ENCODE measurements at regions not wholly inside any gene's neighbourhood (a gene's known extent, or its start where the extent isn't known, plus 50 kb on each side); places are given as distances from the start of the nearest gene placed in this dataset.

- TF ChIP-seq CTCF (IDR thresholded peaks at IDR 0.05; ENCODE audit: extremely low read depth, low read depth, low read length) = no peak
Measured at GRCh38 chr3:24943961-24944360, 449.3 kb upstream of the THRB start.

GRCh38 chr3:24944805-24945520, 450.3 kb upstream of the THRB start:
- Histone ChIP-seq H3K27ac (ENCODE audit: low read depth, low read length) (no peak overlapping the region), H4K20me1 (ENCODE audit: insufficient read depth, low read length) (no peaks in the 10 kb centered on the region), H3K27me3 (ENCODE audit: insufficient read depth, low read length) (no peaks in the 10 kb centered on the region), H3K4me3 (ENCODE audit: insufficient read depth, low read length) (no peak overlapping the region), H2AFZ (ENCODE audit: low read length) (no peak overlapping the region), H3K4me1 (ENCODE audit: insufficient read depth, low read length) (no peaks in the 10 kb centered on the region), H3K36me3 (ENCODE audit: insufficient read depth, low read length) (no peaks in the 10 kb centered on the region), H3K79me2 (ENCODE audit: insufficient read depth, low read length) (no peaks in the 10 kb centered on the region), H3K9me3 (ENCODE audit: low read depth, low read length) (no peaks in the 10 kb centered on the region), H3K4me2 (ENCODE audit: insufficient read depth, low read length) (no peak overlapping the region)
- no peak for TF ChIP-seq CTCF (IDR thresholded peaks at IDR 0.05; ENCODE audit: extremely low read depth, low read depth, low read length)
- no peak for DNase-seq (ENCODE audit: insufficient read length, low spot score, missing footprints)

More at GRCh38 chr3:24943961-24944360, 449.3 kb upstream of the THRB start:
- Histone ChIP-seq H3K4me2 (ENCODE audit: insufficient read depth, low read length) (no peak overlapping the region), H3K4me3 (ENCODE audit: insufficient read depth, low read length) (no peak overlapping the region), H3K9me3 (ENCODE audit: low read depth, low read length) (no peaks in the 10 kb centered on the region), H3K79me2 (ENCODE audit: insufficient read depth, low read length) (no peaks in the 10 kb centered on the region), H4K20me1 (ENCODE audit: insufficient read depth, low read length) (no peaks in the 10 kb centered on the region), H3K27me3 (ENCODE audit: insufficient read depth, low read length) (no peaks in the 10 kb centered on the region), H3K4me1 (ENCODE audit: insufficient read depth, low read length) (no peaks in the 10 kb centered on the region), H2AFZ (ENCODE audit: low read length) (no peak overlapping the region), H3K36me3 (ENCODE audit: insufficient read depth, low read length) (no peaks in the 10 kb centered on the region), H3K27ac (ENCODE audit: low read depth, low read length) (no peak overlapping the region)
- DNase-seq (ENCODE audit: insufficient read length, low spot score, missing footprints) = no peak

- no peaks in the 10 kb centered on the region for H3K9me3 ChIP-seq (ENCODE audit: low read depth, low read length)
- no peak overlapping the region for H3K27ac ChIP-seq (ENCODE audit: low read depth, low read length)
- no peaks in the 10 kb centered on the region for H3K4me1 ChIP-seq (ENCODE audit: insufficient read depth, low read length)
- H3K27me3 ChIP-seq (ENCODE audit: insufficient read depth, low read length) = no peaks in the 10 kb centered on the region
- no peak for DNase-seq (ENCODE audit: insufficient read length, low spot score, missing footprints)
- H3K4me2 ChIP-seq (ENCODE audit: insufficient read depth, low read length) = no peak overlapping the region
- no peak overlapping the region for H3K4me3 ChIP-seq (ENCODE audit: insufficient read depth, low read length)
- no peaks in the 10 kb centered on the region for H3K36me3 ChIP-seq (ENCODE audit: insufficient read depth, low read length)
- no peak overlapping the region for H2AFZ ChIP-seq (ENCODE audit: low read length)
- H4K20me1 ChIP-seq (ENCODE audit: insufficient read depth, low read length) = no peaks in the 10 kb centered on the region
- TF ChIP-seq CTCF (IDR thresholded peaks at IDR 0.05; ENCODE audit: extremely low read depth, low read depth, low read length) = no peak
- no peaks in the 10 kb centered on the region for H3K79me2 ChIP-seq (ENCODE audit: insufficient read depth, low read length)
Measured at GRCh38 chr3:24945563-24945962, 450.9 kb upstream of the THRB start.

GRCh38 chr3:24947103-24947502, 452.5 kb upstream of the THRB start:
- TF ChIP-seq CTCF (IDR thresholded peaks at IDR 0.05; ENCODE audit: extremely low read depth, low read depth, low read length) = no peak
- DNase-seq (ENCODE audit: insufficient read length, low spot score, missing footprints) = no peak
- no peak overlapping the region for H3K4me3 ChIP-seq (ENCODE audit: insufficient read depth, low read length)
- no peaks in the 10 kb centered on the region for H3K36me3 ChIP-seq (ENCODE audit: insufficient read depth, low read length)
- H2AFZ ChIP-seq (ENCODE audit: low read length) = no peak overlapping the region
- no peaks in the 10 kb centered on the region for H4K20me1 ChIP-seq (ENCODE audit: insufficient read depth, low read length)
- H3K9me3 ChIP-seq (ENCODE audit: low read depth, low read length) = no peaks in the 10 kb centered on the region
- H3K27me3 ChIP-seq (ENCODE audit: insufficient read depth, low read length) = no peaks in the 10 kb centered on the region
- no peaks in the 10 kb centered on the region for H3K4me1 ChIP-seq (ENCODE audit: insufficient read depth, low read length)
- H3K27ac ChIP-seq (ENCODE audit: low read depth, low read length) = no peak overlapping the region
- no peak overlapping the region for H3K4me2 ChIP-seq (ENCODE audit: insufficient read depth, low read length)
- no peaks in the 10 kb centered on the region for H3K79me2 ChIP-seq (ENCODE audit: insufficient read depth, low read length)
